ENCODE measurements at regions not wholly inside any gene's neighbourhood (a gene's known extent, or its start where the extent isn't known, plus 50 kb on each side); places are given as distances from the start of the nearest gene placed in this dataset.
A peak's percentile ranks its signal among the peaks of the same experiment; 100 is the strongest.

DNA sequence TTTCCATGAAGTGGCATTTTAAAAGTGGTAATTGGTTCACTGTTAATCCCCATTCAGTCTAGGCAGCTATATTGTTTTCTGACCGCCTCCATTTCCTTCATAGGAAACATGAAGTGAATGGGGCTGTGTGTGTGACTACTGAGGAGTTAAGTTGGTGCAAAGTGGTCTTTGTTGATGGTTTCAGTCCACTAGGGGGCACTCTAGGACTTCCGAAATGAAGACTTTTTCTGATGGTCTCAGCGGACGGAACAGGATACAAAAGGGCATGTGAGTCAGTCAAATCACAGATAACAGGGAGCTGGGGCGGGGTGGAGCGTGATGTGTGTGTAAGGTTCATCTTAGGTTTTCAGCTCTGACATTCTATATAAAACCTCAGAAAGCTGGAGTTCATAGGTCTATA lies 240.1 kb upstream of the OR4E1 start (continued):
- TF ChIP-seq ZNF274 (CRISPR knock-in tag; IDR thresholded peaks at IDR 0.05) (no peak), ZNF317 (CRISPR knock-in tag; IDR thresholded peaks at IDR 0.05) (no peak), NR2F6 (IDR thresholded peaks at IDR 0.05) (no peak), NR2F6 (CRISPR knock-in tag; IDR thresholded peaks at IDR 0.05) (0 out of 2 replicates have a peak, but pooled peaks have one; percentile 14), ZNF775 (CRISPR knock-in tag; IDR thresholded peaks at IDR 0.05; ENCODE audit: borderline replicate concordance) (no peak), POLR2AphosphoS2 (IDR thresholded peaks at IDR 0.05; ENCODE audit: low read depth, low read length) (no peak), RXRB (CRISPR knock-in tag; IDR thresholded peaks at IDR 0.05; ENCODE audit: borderline replicate concordance) (peak; percentile 13; the same call in 1 of the 2 replicates), CHD2 (IDR thresholded peaks at IDR 0.05; ENCODE audit: low read depth, low read length) (no peak), PAWR (CRISPR knock-in tag; IDR thresholded peaks at IDR 0.05; ENCODE audit: borderline replicate concordance) (no peak), HOXA9 (CRISPR knock-in tag; IDR thresholded peaks at IDR 0.05; ENCODE audit: borderline replicate concordance) (no peak), ZNF773 (CRISPR knock-in tag; IDR thresholded peaks at IDR 0.05; ENCODE audit: borderline replicate concordance) (no peak), NR1H2 (CRISPR knock-in tag; IDR thresholded peaks at IDR 0.05; ENCODE audit: borderline replicate concordance, low read depth) (no peak), NKX3-1 (CRISPR knock-in tag; IDR thresholded peaks at IDR 0.05) (no peak), SRY (CRISPR knock-in tag; IDR thresholded peaks at IDR 0.05) (no peak), ZNF720 (CRISPR knock-in tag; IDR thresholded peaks at IDR 0.05) (no peak), SRSF1 (optimal IDR thresholded peaks at IDR 0.05; ENCODE audit: low read depth, low read length) (no peak), ZFP36L2 (CRISPR knock-in tag; IDR thresholded peaks at IDR 0.05) (no peak), SP5 (CRISPR knock-in tag; IDR thresholded peaks at IDR 0.05; ENCODE audit: borderline replicate concordance, low read depth) (no peak), ZSCAN12 (CRISPR knock-in tag; IDR thresholded peaks at IDR 0.05) (no peak), ZNF333 (CRISPR knock-in tag; IDR thresholded peaks at IDR 0.05; ENCODE audit: borderline replicate concordance) (no peak), SMC3 (IDR thresholded peaks at IDR 0.05; ENCODE audit: low read length) (peak; percentile 20; the same call in 1 of the 2 replicates), ZNF781 (CRISPR knock-in tag; IDR thresholded peaks at IDR 0.05; ENCODE audit: borderline replicate concordance, not compliant biosample characterization) (no peak)
- TF ChIP-seq, protein P1, sequence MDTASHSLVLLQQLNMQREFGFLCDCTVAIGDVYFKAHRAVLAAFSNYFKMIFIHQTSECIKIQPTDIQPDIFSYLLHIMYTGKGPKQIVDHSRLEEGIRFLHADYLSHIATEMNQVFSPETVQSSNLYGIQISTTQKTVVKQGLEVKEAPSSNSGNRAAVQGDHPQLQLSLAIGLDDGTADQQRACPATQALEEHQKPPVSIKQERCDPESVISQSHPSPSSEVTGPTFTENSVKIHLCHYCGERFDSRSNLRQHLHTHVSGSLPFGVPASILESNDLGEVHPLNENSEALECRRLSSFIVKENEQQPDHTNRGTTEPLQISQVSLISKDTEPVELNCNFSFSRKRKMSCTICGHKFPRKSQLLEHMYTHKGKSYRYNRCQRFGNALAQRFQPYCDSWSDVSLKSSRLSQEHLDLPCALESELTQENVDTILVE (CRISPR knock-in tag; IDR thresholded peaks at IDR 0.05): no peak
- TF ChIP-seq, protein P2, sequence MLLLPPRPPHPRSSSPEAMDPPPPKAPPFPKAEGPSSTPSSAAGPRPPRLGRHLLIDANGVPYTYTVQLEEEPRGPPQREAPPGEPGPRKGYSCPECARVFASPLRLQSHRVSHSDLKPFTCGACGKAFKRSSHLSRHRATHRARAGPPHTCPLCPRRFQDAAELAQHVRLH (CRISPR knock-in tag; IDR thresholded peaks at IDR 0.05; ENCODE audit: borderline replicate concordance, low read depth): no peak
- TF ChIP-seq, protein P3, sequence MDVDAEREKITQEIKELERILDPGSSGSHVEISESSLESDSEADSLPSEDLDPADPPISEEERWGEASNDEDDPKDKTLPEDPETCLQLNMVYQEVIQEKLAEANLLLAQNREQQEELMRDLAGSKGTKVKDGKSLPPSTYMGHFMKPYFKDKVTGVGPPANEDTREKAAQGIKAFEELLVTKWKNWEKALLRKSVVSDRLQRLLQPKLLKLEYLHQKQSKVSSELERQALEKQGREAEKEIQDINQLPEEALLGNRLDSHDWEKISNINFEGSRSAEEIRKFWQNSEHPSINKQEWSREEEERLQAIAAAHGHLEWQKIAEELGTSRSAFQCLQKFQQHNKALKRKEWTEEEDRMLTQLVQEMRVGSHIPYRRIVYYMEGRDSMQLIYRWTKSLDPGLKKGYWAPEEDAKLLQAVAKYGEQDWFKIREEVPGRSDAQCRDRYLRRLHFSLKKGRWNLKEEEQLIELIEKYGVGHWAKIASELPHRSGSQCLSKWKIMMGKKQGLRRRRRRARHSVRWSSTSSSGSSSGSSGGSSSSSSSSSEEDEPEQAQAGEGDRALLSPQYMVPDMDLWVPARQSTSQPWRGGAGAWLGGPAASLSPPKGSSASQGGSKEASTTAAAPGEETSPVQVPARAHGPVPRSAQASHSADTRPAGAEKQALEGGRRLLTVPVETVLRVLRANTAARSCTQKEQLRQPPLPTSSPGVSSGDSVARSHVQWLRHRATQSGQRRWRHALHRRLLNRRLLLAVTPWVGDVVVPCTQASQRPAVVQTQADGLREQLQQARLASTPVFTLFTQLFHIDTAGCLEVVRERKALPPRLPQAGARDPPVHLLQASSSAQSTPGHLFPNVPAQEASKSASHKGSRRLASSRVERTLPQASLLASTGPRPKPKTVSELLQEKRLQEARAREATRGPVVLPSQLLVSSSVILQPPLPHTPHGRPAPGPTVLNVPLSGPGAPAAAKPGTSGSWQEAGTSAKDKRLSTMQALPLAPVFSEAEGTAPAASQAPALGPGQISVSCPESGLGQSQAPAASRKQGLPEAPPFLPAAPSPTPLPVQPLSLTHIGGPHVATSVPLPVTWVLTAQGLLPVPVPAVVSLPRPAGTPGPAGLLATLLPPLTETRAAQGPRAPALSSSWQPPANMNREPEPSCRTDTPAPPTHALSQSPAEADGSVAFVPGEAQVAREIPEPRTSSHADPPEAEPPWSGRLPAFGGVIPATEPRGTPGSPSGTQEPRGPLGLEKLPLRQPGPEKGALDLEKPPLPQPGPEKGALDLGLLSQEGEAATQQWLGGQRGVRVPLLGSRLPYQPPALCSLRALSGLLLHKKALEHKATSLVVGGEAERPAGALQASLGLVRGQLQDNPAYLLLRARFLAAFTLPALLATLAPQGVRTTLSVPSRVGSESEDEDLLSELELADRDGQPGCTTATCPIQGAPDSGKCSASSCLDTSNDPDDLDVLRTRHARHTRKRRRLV (CRISPR knock-in tag; IDR thresholded peaks at IDR 0.05): no peak
- TF ChIP-seq, protein P4, sequence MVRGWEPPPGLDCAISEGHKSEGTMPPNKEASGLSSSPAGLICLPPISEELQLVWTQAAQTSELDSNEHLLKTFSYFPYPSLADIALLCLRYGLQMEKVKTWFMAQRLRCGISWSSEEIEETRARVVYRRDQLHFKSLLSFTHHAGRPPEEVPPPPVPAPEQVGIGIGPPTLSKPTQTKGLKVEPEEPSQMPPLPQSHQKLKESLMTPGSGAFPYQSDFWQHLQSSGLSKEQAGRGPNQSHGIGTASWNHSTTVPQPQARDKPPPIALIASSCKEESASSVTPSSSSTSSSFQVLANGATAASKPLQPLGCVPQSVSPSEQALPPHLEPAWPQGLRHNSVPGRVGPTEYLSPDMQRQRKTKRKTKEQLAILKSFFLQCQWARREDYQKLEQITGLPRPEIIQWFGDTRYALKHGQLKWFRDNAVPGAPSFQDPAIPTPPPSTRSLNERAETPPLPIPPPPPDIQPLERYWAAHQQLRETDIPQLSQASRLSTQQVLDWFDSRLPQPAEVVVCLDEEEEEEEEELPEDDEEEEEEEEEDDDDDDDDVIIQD (CRISPR knock-in tag; IDR thresholded peaks at IDR 0.05; ENCODE audit: low read depth): no peak

Data from HepG2 (cell line).